ACC112 (cell line): ENCODE measurements at regions not wholly inside any gene's neighbourhood (a gene's known extent, or its start where the extent isn't known, plus 50 kb on each side); places are given as distances from the start of the nearest gene placed in this dataset.

Experiments
- H2AFZ ChIP-seq: fragments of 200-600 bp; sonication (generic); one replicate; pipeline ENCODE4 v1.6.0; 2017; ENCODE audit warnings: antibody characterized with exemption, low read length; ENCODE audit not compliant: unreplicated experiment
- H3K27ac ChIP-seq: fragments of 200-600 bp; sonication (generic); 2 replicates; pipeline ENCODE4 v1.5.1; 2014; ENCODE audit warnings: low read depth, mild to moderate bottlenecking, antibody characterized with exemption, low read length, moderate library complexity
- H3K27me3 ChIP-seq: fragments of 200-600 bp; sonication (generic); 2 replicates; pipeline ENCODE4 v1.6.1; 2014; ENCODE audit warnings: mild to moderate bottlenecking, antibody characterized with exemption, low read length, moderate library complexity, mixed read lengths; ENCODE audit not compliant: insufficient read depth
- H3K36me3 ChIP-seq: fragments of 200-600 bp; sonication (generic); 2 replicates; pipeline ENCODE4 v1.6.1; 2016; ENCODE audit warnings: mild to moderate bottlenecking, antibody characterized with exemption, low read length, moderate library complexity, mixed read lengths; ENCODE audit not compliant: insufficient read depth
- H3K4me1 ChIP-seq: fragments of 200-600 bp; sonication (generic); one replicate; pipeline ENCODE4 v1.6.1; 2016; ENCODE audit warnings: low read length, mixed read lengths; ENCODE audit not compliant: insufficient read depth, unreplicated experiment, control insufficient read depth
- H3K4me3 ChIP-seq: fragments of 200-600 bp; sonication (generic); 2 replicates; pipeline ENCODE4 v1.5.1; 2014; ENCODE audit warnings: mild to moderate bottlenecking, low read depth, low read length
- H3K79me2 ChIP-seq: fragments of 200-600 bp; sonication (generic); one replicate; pipeline ENCODE4 v1.6.0; 2016; ENCODE audit warnings: low read length; ENCODE audit not compliant: control insufficient read depth, unreplicated experiment, insufficient read depth

GRCh38 chr2:51706220-51706619, 674.3 kb upstream of the NRXN1 start:
- no peaks in the 10 kb centered on the region for H3K4me1 ChIP-seq
- no peaks in the 10 kb centered on the region for H3K36me3 ChIP-seq
- no peak overlapping the region for H3K27ac ChIP-seq
- no peaks in the 10 kb centered on the region for H3K79me2 ChIP-seq
- H3K4me3 ChIP-seq: no peak overlapping the region
- no peak overlapping the region for H2AFZ ChIP-seq
- no peaks in the 10 kb centered on the region for H3K27me3 ChIP-seq

DNA sequence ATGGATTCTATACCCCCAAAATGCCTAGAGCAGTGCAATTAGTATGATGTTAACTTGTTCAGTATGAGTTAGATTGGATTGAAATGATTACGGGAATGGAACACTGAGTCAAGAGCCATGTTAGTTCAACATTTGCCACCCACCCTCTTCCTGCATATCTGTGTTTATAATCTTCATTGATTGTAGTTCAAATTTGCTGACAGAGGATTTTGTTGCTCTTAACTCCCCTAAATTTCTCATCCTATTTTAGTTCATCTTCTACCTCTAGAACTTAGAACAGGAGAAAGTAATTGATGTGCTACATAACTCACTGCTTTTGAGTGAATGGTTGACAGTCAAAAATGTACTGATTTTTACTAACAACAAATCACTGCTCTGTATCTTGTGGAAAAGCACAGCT, 673.5 kb upstream of the NRXN1 start:
- Histone ChIP-seq H3K36me3 (no peaks in the 10 kb centered on the region), H3K27me3 (no peaks in the 10 kb centered on the region), H3K4me3 (no peak overlapping the region), H2AFZ (no peak overlapping the region), H3K27ac (no peak overlapping the region), H3K79me2 (no peaks in the 10 kb centered on the region), H3K4me1 (no peaks in the 10 kb centered on the region)

DNA sequence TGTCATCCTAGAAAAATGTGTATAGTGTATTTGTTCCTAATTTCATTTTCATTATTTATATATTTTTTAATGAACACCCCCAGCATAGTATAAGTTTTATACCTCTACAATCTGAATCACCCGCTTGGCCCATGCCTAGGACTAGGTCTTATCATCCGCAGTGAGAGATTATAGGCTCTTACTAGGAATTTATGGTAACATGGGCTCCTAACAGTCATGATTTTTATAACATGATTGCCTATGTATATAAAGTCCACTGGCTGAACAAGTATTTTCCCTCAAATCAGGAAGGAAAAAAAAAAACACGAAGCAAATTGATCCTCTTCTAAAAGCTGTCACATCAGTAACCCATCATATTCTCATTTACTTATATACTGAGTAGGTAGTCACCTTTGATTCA, 666.1 kb upstream of the NRXN1 start:
- H3K27me3 ChIP-seq: no peaks in the 10 kb centered on the region
- no peak overlapping the region for H3K4me3 ChIP-seq
- peaks cover 10% of the 10 kb centered on the region for H3K4me1 ChIP-seq
- no peaks in the 10 kb centered on the region for H3K36me3 ChIP-seq
- H3K27ac ChIP-seq: no peak overlapping the region
- no peaks in the 10 kb centered on the region for H3K79me2 ChIP-seq
- H2AFZ ChIP-seq: no peak overlapping the region

- no peaks in the 10 kb centered on the region for H3K36me3 ChIP-seq
- H3K4me1 ChIP-seq: peaks cover 11% of the 10 kb centered on the region
- no peak overlapping the region for H2AFZ ChIP-seq
- H3K4me3 ChIP-seq: no peak overlapping the region
- H3K79me2 ChIP-seq: no peaks in the 10 kb centered on the region
- no peaks in the 10 kb centered on the region for H3K27me3 ChIP-seq
- H3K27ac ChIP-seq: no peak overlapping the region
Observed at GRCh38 chr2:51697095-51697494, 665.2 kb upstream of the NRXN1 start.

GRCh38 chr2:51695531-51695930, 663.6 kb upstream of the NRXN1 start:
- H3K27ac ChIP-seq: 0 out of 2 replicates have a peak overlapping the region, but pooled peaks have one; percentile 1
- no peak overlapping the region for H3K4me3 ChIP-seq
- H3K27me3 ChIP-seq: no peaks in the 10 kb centered on the region
- no peaks in the 10 kb centered on the region for H3K36me3 ChIP-seq
- peaks cover 11% of the 10 kb centered on the region for H3K4me1 ChIP-seq
- H3K79me2 ChIP-seq: no peaks in the 10 kb centered on the region
- peak overlapping the region; percentile 59 for H2AFZ ChIP-seq

- Histone ChIP-seq H3K36me3 (no peaks in the 10 kb centered on the region), H2AFZ (peak overlapping the region; percentile 30), H3K27me3 (no peaks in the 10 kb centered on the region), H3K79me2 (no peaks in the 10 kb centered on the region), H3K27ac (no peak overlapping the region), H3K4me3 (no peak overlapping the region), H3K4me1 (peaks cover 11% of the 10 kb centered on the region)
Observed at GRCh38 chr2:51693640-51694039, 661.7 kb upstream of the NRXN1 start.

GRCh38 chr2:51681854-51682253, 649.9 kb upstream of the NRXN1 start:
- Histone ChIP-seq H3K36me3 (no peaks in the 10 kb centered on the region), H3K4me3 (no peak overlapping the region), H3K79me2 (no peaks in the 10 kb centered on the region), H2AFZ (no peak overlapping the region), H3K27ac (no peak overlapping the region), H3K4me1 (no peaks in the 10 kb centered on the region), H3K27me3 (no peaks in the 10 kb centered on the region)

DNA sequence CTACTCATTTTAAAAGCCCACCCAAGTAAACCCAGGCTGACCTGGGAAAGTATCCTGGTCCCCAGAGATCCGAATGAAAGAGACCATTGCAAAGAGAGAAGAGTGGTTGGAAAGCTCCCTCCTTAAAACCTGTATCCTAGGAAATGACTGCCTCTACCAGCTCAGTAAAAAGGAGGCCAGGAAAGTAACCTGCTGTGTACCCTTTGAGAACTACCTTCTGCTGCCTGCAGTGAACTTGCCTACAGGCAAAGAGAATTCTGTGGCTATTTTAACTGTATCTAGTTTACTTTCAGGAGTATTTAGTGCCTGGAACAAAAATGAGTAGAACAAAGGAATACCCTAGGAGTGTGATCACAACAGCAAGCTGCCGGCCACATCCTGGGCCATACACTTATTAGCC, 641.7 kb upstream of the NRXN1 start:
- no peaks in the 10 kb centered on the region for H3K36me3 ChIP-seq
- no peak overlapping the region for H2AFZ ChIP-seq
- H3K27me3 ChIP-seq: no peaks in the 10 kb centered on the region
- H3K79me2 ChIP-seq: no peaks in the 10 kb centered on the region
- H3K27ac ChIP-seq: no peak overlapping the region
- no peak overlapping the region for H3K4me3 ChIP-seq
- H3K4me1 ChIP-seq: no peaks in the 10 kb centered on the region

GRCh38 chr2:51667679-51668078, 635.7 kb upstream of the NRXN1 start:
- H3K27me3 ChIP-seq: no peaks in the 10 kb centered on the region
- H3K27ac ChIP-seq: no peak overlapping the region
- no peaks in the 10 kb centered on the region for H3K4me1 ChIP-seq
- peak overlapping the region; percentile 30 for H2AFZ ChIP-seq
- H3K36me3 ChIP-seq: no peaks in the 10 kb centered on the region; the same call in 1 of the 2 replicates
- H3K4me3 ChIP-seq: no peak overlapping the region
- no peaks in the 10 kb centered on the region for H3K79me2 ChIP-seq

DNA sequence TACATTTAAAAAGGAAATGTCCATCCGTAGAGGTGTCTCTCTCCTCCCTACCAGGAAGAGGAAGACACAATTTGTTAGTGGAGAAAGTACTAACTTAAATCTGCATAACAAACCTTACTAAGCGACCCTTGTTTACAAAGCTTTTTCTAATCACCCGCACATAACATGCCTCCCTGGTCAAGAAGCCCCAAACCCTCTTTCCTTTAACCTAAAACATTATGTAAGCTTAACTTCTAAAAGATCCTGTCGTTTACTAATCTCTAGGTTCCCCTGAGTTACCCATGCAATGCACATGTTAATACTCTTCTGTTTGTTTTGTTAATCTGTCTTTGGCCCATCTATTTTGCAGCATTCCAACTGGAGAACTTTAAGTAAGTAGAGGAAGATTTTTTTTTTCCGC, 630.3 kb upstream of the NRXN1 start:
- Histone ChIP-seq H3K79me2 (no peaks in the 10 kb centered on the region), H3K27ac (no peak overlapping the region), H2AFZ (no peak overlapping the region), H3K27me3 (no peaks in the 10 kb centered on the region), H3K36me3 (no peaks in the 10 kb centered on the region; the same call in 1 of the 2 replicates), H3K4me1 (no peaks in the 10 kb centered on the region), H3K4me3 (no peak overlapping the region)

- Histone ChIP-seq H3K79me2 (no peaks in the 10 kb centered on the region), H3K36me3 (no peaks in the 10 kb centered on the region), H2AFZ (no peak overlapping the region), H3K4me3 (no peak overlapping the region), H3K27ac (no peak overlapping the region), H3K27me3 (no peaks in the 10 kb centered on the region), H3K4me1 (no peaks in the 10 kb centered on the region)
Observed at GRCh38 chr2:51657849-51658248, 625.9 kb upstream of the NRXN1 start.
